Left ventricle myocardium inferior (tissue), 1 donor: ENCODE measurements at regions not wholly inside any gene's neighbourhood (a gene's known extent, or its start where the extent isn't known, plus 50 kb on each side); places are given as distances from the start of the nearest gene placed in this dataset.
A peak's percentile ranks its signal among the peaks of the same experiment; 100 is the strongest.

Source experiments
- DNase-seq: peaks from one replicate; pipeline ENCODE4 v3.0.0-alpha.2; 2020
- H3K27ac ChIP-seq: fragments of 200-600 bp; replicated peaks from 2 replicates; pipeline ENCODE4 v1.8.0; 2021
- H3K27me3 ChIP-seq: fragments of 200-600 bp; 2 replicates; pipeline ENCODE4 v1.8.0; 2021; ENCODE audit warnings: low read depth
- H3K36me3 ChIP-seq: fragments of 200-600 bp; 2 replicates; pipeline ENCODE4 v1.8.0; 2021
- H3K4me1 ChIP-seq: fragments of 200-600 bp; 2 replicates; pipeline ENCODE4 v1.8.0; 2021
- H3K4me3 ChIP-seq: fragments of 200-600 bp; 2 replicates; pipeline ENCODE4 v1.8.0; 2021; ENCODE audit warnings: mild to moderate bottlenecking, moderate library complexity
- H3K9me3 ChIP-seq: fragments of 200-600 bp; replicated peaks from 2 replicates; pipeline ENCODE4 v1.8.0; 2021
- intact Hi-C: fragments of 100-400 bp; cut with micrococcal nuclease; formaldehyde crosslinking; loops from one replicate; pipeline ENCODE4 v1.11.0; 2022
- TF ChIP-seq, protein P1 (sequence below): fragments of 200-600 bp; IDR thresholded peaks from 2 replicates; pipeline ENCODE4 v1.8.0; 2021; ENCODE audit warnings: antibody characterized with exemption, mild to moderate bottlenecking, borderline replicate concordance
- donor health status: DM: no; HTN: yes; CAD: no; lungs with severe emphysema.

DNA sequence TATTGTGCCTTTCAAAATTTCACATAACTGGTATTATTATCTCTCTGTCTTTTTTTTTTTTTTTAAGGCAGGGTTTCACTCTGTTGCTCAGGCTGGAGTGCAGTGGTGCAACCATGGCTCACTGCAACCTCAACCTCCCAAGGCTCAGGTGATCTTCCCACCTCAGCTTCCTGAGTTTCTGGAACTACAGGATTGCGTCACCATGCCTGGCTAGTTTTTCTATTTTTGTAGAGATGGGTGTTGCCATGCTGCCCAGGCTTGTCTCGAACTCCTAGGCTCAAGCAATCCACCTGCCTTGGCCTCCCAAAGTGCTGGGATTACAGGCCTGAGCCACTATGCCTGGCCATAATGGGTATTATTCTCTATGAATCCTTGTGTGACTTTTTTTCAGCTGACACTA is 402.3 kb upstream of the SMARCA2 start:
- DNase-seq, result no peak
- intact Hi-C loops, result no loop called here

DNA sequence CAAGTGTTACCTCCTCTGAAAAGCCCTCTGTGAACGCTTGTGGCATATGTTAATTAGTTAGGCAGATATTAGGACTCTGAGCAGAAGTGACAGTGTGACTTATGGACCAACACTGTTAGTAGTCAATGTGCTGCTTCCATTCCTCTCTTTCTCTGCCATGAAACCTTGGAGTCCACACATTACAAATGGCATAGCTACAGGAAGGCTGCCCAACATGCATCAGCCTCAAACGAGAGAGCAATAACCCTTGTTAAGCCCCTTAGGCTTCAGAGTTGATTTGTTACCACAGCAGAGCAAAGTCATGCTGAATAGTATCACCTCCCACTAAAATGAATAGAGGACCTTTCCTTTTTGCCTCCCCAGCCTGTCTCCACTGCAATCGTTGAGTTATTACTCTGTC is 397.7 kb upstream of the SMARCA2 start:
- no peak for DNase-seq
- no peak overlapping the region for H3K4me3 ChIP-seq
- intact Hi-C loops, result no loop called here
- peaks cover 14% of the 10 kb centered on the region for H3K27me3 ChIP-seq
- H3K27ac ChIP-seq, result no peak overlapping the region
- TF ChIP-seq, protein P1, sequence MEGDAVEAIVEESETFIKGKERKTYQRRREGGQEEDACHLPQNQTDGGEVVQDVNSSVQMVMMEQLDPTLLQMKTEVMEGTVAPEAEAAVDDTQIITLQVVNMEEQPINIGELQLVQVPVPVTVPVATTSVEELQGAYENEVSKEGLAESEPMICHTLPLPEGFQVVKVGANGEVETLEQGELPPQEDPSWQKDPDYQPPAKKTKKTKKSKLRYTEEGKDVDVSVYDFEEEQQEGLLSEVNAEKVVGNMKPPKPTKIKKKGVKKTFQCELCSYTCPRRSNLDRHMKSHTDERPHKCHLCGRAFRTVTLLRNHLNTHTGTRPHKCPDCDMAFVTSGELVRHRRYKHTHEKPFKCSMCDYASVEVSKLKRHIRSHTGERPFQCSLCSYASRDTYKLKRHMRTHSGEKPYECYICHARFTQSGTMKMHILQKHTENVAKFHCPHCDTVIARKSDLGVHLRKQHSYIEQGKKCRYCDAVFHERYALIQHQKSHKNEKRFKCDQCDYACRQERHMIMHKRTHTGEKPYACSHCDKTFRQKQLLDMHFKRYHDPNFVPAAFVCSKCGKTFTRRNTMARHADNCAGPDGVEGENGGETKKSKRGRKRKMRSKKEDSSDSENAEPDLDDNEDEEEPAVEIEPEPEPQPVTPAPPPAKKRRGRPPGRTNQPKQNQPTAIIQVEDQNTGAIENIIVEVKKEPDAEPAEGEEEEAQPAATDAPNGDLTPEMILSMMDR, result no peak
- H3K4me1 ChIP-seq, result no peaks in the 10 kb centered on the region
- no peaks in the 10 kb centered on the region for H3K36me3 ChIP-seq
- peaks cover 14% of the 10 kb centered on the region for H3K9me3 ChIP-seq

More for the DNA sequence above, 402.3 kb upstream of the SMARCA2 start:
- TF ChIP-seq, protein P1, result no peak
- peaks cover 14% of the 10 kb centered on the region for H3K9me3 ChIP-seq
- no peaks in the 10 kb centered on the region for H3K36me3 ChIP-seq
- no peak overlapping the region for H3K27ac ChIP-seq
- no peak overlapping the region for H3K4me3 ChIP-seq
- H3K27me3 ChIP-seq, result no peaks in the 10 kb centered on the region
- no peaks in the 10 kb centered on the region for H3K4me1 ChIP-seq

DNA sequence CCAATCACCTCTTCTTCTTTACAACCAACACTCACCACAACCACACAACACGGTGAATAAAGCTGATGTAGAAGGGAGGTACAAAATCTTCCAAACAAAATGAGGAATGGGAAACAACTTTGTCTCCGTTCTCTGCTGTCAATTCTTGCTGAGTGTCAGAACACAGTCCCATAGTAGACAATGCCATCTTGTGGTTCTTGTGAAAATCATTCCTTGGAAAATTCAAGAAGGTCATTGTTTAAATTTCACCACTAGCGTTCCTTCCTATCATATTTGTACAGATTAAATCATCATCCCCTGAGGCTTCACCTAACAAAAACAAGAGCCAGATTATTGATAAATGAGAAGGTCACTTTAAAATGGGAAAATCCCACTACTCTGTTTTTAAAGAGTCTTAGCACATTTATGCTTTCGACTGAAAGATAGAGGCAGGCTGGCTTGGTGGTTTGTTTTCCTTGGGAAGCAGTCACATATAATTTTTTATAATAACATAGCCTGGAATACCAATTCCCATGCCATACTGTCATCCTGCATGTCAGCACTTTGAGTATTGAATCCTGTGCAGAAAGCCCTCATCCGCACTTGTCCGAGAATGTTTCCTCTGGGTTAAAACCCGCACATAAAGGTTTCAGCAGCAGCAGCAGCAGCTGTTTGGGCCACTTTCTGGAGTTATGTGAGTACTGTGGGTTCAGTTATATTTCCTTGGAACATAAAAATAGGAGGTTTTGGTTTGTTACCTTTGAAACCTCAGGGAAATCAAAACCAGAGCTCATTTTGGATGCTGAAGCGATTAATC is 395.0 kb upstream of the SMARCA2 start:
- intact Hi-C loops, result no loop called here
- Histone ChIP-seq H3K4me1 (no peaks in the 10 kb centered on the region), H3K9me3 (peaks cover 14% of the 10 kb centered on the region), H3K27me3 (peaks cover 14% of the 10 kb centered on the region), H3K36me3 (no peaks in the 10 kb centered on the region), H3K4me3 (no peak overlapping the region), H3K27ac (no peak overlapping the region)
- TF ChIP-seq, protein P1, result peak; percentile 45
- no peak for DNase-seq

DNA sequence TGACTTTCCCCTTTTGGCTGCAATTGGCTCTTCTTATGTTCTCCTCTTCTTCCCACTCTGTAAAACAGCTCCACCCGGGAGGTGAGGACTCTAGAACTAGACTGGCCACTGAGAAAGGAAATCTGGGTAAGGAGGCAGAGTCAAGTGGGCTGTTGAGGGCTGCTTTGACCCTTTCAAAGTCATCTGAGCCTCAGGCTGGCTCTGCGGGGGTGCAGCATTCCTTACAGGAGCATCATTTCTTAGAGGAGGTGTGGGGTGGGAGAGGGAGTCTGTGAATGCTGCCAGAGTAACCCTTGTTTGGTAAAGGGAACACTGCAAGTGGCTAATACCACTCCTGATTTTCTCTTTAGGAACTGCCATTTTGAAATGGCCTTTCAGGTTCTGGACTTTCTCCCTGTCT is 377.7 kb upstream of the SMARCA2 start:
- Histone ChIP-seq H3K27ac (no peak overlapping the region), H3K36me3 (no peaks in the 10 kb centered on the region), H3K27me3 (peaks cover 7% of the 10 kb centered on the region), H3K4me3 (no peak overlapping the region), H3K4me1 (no peaks in the 10 kb centered on the region), H3K9me3 (peaks cover 8% of the 10 kb centered on the region)
- DNase-seq, result no peak
- intact Hi-C loops, result no loop called here
- TF ChIP-seq, protein P1, result no peak

DNA sequence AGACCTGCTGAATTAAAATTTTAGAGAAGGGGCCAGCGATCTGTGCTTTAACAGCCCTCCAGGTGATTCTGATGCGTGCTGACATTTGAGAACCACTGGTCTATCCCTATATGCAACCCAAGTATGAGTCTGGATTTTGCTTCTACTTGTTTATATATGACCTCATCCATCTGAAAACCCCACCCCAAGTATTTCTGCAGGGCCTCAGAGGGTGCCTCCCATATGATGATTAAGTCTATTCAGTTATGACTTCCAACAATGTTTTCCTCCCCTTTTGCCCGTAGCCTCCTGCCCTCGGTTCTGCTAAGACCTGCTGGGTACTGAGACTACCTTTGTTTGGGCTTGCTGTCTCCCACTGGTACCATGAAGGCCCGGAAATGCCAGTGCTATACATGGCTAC is 376.0 kb upstream of the SMARCA2 start:
- no peaks in the 10 kb centered on the region for H3K4me1 ChIP-seq
- no peaks in the 10 kb centered on the region for H3K27me3 ChIP-seq
- no peaks in the 10 kb centered on the region for H3K36me3 ChIP-seq
- no peak overlapping the region for H3K27ac ChIP-seq
- no peak overlapping the region for H3K4me3 ChIP-seq
- peaks cover 8% of the 10 kb centered on the region for H3K9me3 ChIP-seq
- DNase-seq, result no peak
- TF ChIP-seq, protein P1, result no peak
- intact Hi-C loops, result no loop called here
